Pancreas (tissue), 10 donors: ENCODE measurements at regions not wholly inside any gene's neighbourhood (a gene's known extent, or its start where the extent isn't known, plus 50 kb on each side); places are given as distances from the start of the nearest gene placed in this dataset.

Experiments
- ATAC-seq, 4 donors: fragments of 200-7000 bp; cut with Tn5 transposase; one replicate each; pipeline versions ENCODE4 v1.8.0 to v1.9.1; 2020; ENCODE audit warnings: mild to moderate bottlenecking in 4 of 4, moderate library complexity in 4 of 4
- DNase-seq, 6 donors: peaks; one replicate each; pipeline ENCODE4 v3.0.0-alpha.2; 2020
- FAIRE-seq: peaks from 2 replicates; lab custom pipeline; 2012; peaks lifted over from hg19 to GRCh38; lab: Jason Lieb, UNC
- H3K27ac ChIP-seq, 4 donors: fragments of 200-600 bp; sonication (generic); 1 replicate in 3 of 4; 2 replicates in 1 of 4; pipeline versions ENCODE4 v1.5.0 to v1.8.0; 2020
- H3K27me3 ChIP-seq, 4 donors: fragments of 200-600 bp; one replicate each; pipeline ENCODE4 v1.8.0; 2021
- H3K36me3 ChIP-seq, 3 donors: fragments of 200-600 bp; sonication (generic) in 1 of 3; one replicate each; pipeline versions ENCODE4 v1.5.0 to v1.8.0; 2020 to 2021
- H3K4me1 ChIP-seq, 3 donors: fragments of 200-600 bp; one replicate each; pipeline ENCODE4 v1.8.0; 2021
- H3K4me3 ChIP-seq, 4 donors: fragments of 200-600 bp; sonication (generic) in 2 of 4; one replicate each; pipeline versions ENCODE4 v1.5.0 to v1.8.0; 2020 to 2021
- H3K9me3 ChIP-seq, 4 donors: fragments of 200-600 bp; one replicate each; pipeline ENCODE4 v1.8.0; 2021
- WGBS, 2 donors: extraction: QIAGEN DNeasy Blood & Tissue Kit; methylation state at CpG; one replicate each; pipeline ENCODE4 v1.1.7; 2013; 5-methylcytosine and 5-hydroxymethylcytosine counted together
- intact Hi-C, 3 donors: fragments of 100-400 bp; cut with DNase I; formaldehyde crosslinking; loops; one replicate each; pipeline versions ENCODE4 v1.11.1 to v1.14.2; 2022
- TF ChIP-seq, protein P1 (sequence below), 4 donors: fragments of 200-600 bp; sonication (generic) in 3 of 4; IDR thresholded peaks; one replicate each; pipeline versions ENCODE4 v1.5.0 to v1.8.0; 2021; ENCODE audit warnings: antibody characterized with exemption in 4 of 4
- donor health status: healthy with polysubstance abuse.
- donor health status: DM: no; HTN: no; CAD: no; lungs with moderate emphysema.
- donor health status: DM: no; HTN: no; CAD: no.
- donor health status: control.
- donor health status: control.
- donor health status: Bipolar disorder and iron deficiency.
- donor health status: DM: yes; HTN: yes; CAD: no.
- donor health status: DM: no; HTN: no; CAD: no.
- donor health status: DM: no; HTN: no; CAD: no.
- donor health status: DM: yes; HTN: yes; CAD: no.

GRCh38 chr12:124383028-124383427, 88.1 kb downstream of the RFLNA start:
- WGBS, 2 donors = 91% methylated on average over 10 of the region's 10 CpGs
- Histone ChIP-seq H3K4me1 (peaks cover 4 to 36% (median 24%) of the 10 kb centered on the region in 3 donors), H3K27ac (no peak overlapping the region), H3K9me3 (no peaks in the 10 kb centered on the region), H3K36me3 (peaks cover 0 to 29% (median 10%) of the 10 kb centered on the region in 3 donors), H3K4me3 (no peak overlapping the region), H3K27me3 (no peaks in the 10 kb centered on the region)
- TF ChIP-seq, protein P1, sequence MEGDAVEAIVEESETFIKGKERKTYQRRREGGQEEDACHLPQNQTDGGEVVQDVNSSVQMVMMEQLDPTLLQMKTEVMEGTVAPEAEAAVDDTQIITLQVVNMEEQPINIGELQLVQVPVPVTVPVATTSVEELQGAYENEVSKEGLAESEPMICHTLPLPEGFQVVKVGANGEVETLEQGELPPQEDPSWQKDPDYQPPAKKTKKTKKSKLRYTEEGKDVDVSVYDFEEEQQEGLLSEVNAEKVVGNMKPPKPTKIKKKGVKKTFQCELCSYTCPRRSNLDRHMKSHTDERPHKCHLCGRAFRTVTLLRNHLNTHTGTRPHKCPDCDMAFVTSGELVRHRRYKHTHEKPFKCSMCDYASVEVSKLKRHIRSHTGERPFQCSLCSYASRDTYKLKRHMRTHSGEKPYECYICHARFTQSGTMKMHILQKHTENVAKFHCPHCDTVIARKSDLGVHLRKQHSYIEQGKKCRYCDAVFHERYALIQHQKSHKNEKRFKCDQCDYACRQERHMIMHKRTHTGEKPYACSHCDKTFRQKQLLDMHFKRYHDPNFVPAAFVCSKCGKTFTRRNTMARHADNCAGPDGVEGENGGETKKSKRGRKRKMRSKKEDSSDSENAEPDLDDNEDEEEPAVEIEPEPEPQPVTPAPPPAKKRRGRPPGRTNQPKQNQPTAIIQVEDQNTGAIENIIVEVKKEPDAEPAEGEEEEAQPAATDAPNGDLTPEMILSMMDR (IDR thresholded peaks at IDR 0.05) = no peak
- DNase-seq (no peak), ATAC-seq (no peak), FAIRE-seq (no peak)
- intact Hi-C loops = loop anchor here in 1 of 3 donors (10.0 kb wide), 1 partner anchor 112 kb away; no protein-coding TSS in a partner anchor

GRCh38 chr12:124381456-124382296, 86.8 kb downstream of the RFLNA start:
- H3K4me3 ChIP-seq = no peak overlapping the region
- 11% methylated on average over 23 to 25 of the region's 25 CpGs for WGBS, 2 donors

DNA sequence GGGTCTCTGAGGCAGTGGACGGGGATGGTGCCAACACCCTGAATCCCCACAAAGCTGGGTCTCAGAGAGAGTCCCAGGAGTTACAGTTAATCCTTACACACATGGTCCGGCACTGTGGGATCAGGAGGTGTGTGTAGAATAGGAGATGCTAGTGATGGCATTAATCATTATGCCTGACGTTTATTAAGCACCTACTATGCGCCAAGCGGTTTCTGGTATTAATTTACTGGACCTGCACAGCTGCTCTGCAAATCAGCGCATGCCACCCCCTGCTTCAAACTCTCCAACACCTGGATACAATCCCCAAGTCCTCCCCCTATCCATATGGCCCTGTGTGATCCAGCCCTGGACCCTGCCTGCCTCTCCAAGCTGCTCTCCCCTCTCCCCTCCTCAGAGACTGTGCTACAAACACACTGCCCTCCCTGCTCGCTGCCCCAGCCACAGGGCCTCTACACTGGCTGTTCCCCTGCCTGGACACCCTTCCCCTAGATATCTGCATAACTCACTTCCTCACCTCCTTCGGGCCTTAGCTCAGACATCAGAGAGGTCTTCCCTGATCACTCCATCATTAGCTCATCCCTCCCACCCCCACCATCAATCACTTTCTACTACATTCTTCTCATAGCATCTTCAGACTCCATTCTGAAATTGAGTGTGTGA, 86.0 kb downstream of the RFLNA start:
- ATAC-seq (peak in 1 of 4 donors; percentile 4), FAIRE-seq (no peak), DNase-seq (no peak)
- H3K27ac ChIP-seq = peak overlapping the region; percentile 13 to 67 (median 58)
- H3K36me3 ChIP-seq = peaks cover 4 to 50% (median 12%) of the 10 kb centered on the region in 3 donors
- intact Hi-C loops = loop anchor here in 1 of 3 donors (10.0 kb wide), 1 partner anchor 114 kb away; no protein-coding TSS in a partner anchor
- H3K4me1 ChIP-seq = peaks cover 4 to 23% (median 19%) of the 10 kb centered on the region in 3 donors
- 54 to 55% methylated on average over 8 of the region's 8 CpGs for WGBS, 2 donors
- H3K27me3 ChIP-seq = no peaks in the 10 kb centered on the region
- H3K4me3 ChIP-seq = no peak overlapping the region
- H3K9me3 ChIP-seq = no peaks in the 10 kb centered on the region
- TF ChIP-seq, protein P1 (IDR thresholded peaks at IDR 0.05) = no peak

More at GRCh38 chr12:124381456-124382296, 86.8 kb downstream of the RFLNA start:
- intact Hi-C loops = loop anchor here in 1 of 3 donors (10.0 kb wide), 1 partner anchor 113 kb away; no protein-coding TSS in a partner anchor
- H3K27ac ChIP-seq = peak overlapping the region; percentile 29 to 69 (median 64)
- FAIRE-seq (peak; percentile 80), ATAC-seq (peak; percentile 81 to 87 (median 82)), DNase-seq (peak; percentile 79 to 95 (median 90))
- no peaks in the 10 kb centered on the region for H3K9me3 ChIP-seq
- TF ChIP-seq, protein P1 (IDR thresholded peaks at IDR 0.05) = no peak
- peaks cover 4 to 42% (median 11%) of the 10 kb centered on the region in 3 donors for H3K36me3 ChIP-seq
- peaks cover 4 to 31% (median 23%) of the 10 kb centered on the region in 3 donors for H3K4me1 ChIP-seq
- no peaks in the 10 kb centered on the region for H3K27me3 ChIP-seq

DNA sequence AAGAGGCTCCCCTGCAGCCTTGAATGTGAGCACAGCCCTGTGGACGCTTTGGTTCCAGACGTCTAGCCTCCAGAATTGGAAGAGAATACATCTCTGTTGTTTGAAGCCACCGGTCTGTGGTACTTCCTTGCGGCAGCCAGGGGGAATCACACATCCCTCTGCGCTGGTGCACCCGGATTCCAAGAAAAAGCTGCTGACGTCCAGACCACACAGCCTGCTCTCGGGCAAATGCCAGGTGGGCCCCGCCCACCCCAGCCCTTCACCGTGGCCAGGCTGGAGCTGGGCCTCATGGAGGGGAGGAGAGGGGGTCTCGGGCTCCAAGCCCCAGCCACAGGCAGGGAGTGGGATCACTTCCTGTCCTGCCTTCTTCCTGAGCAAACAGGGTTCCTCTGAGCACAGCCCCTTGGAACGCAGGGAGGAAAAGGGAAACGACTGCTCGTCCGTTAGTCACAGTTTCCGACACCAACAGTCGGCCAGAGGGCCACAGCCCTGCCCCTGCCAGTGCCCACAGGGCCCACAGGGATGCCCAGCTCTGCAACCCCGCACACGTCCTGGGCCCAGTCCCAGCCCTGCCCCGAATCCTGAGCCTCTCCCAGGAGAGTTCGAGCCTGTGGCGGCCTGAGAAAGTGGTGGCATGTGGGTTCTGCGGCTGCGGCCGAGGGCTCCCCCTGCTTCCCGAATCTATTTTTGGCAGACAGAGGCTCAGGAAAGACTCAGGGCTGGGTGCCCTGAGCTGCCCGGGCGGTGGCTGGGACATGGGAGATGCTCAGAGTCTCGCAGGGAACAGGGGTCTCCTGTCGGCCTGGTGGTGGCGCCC, 85.3 kb downstream of the RFLNA start:
- peaks cover 4 to 21% (median 14%) of the 10 kb centered on the region in 3 donors for H3K4me1 ChIP-seq
- H3K27ac ChIP-seq = peak overlapping the region; percentile 8 to 56 (median 13)
- peaks cover 4 to 52% (median 12%) of the 10 kb centered on the region in 3 donors for H3K36me3 ChIP-seq
- DNase-seq = no peak
- TF ChIP-seq, protein P1 (IDR thresholded peaks at IDR 0.05) = no peak
- intact Hi-C loops = loop anchor here in 1 of 3 donors (10.0 kb wide), 1 partner anchor 115 kb away; no protein-coding TSS in a partner anchor
- 68 to 70% methylated on average over 31 of the region's 31 CpGs for WGBS, 2 donors
- no peak overlapping the region for H3K4me3 ChIP-seq
- no peaks in the 10 kb centered on the region for H3K27me3 ChIP-seq
- FAIRE-seq = no peak
- ATAC-seq = peak in 3 of 4 donors; percentile 8 to 43 (median 8)
- H3K9me3 ChIP-seq = no peaks in the 10 kb centered on the region
